IMR-90 (cell line): ENCODE measurements at regions not wholly inside any gene's neighbourhood (a gene's known extent, or its start where the extent isn't known, plus 50 kb on each side); places are given as distances from the start of the nearest gene placed in this dataset.

Experiments used
- ATAC-seq: fragments of 200-7000 bp; cut with Tn5 transposase; 2 replicates; pipeline ENCODE4 v1.9.1; 2020; ENCODE audit warnings: low read depth, mild to moderate bottlenecking, moderate library complexity
- BruUV-seq: library from RNA; stranded (reverse); fragments of 400-500 nt; replicated peaks from 2 replicates; lab custom pipeline; 2021; lab: Mats Ljungman, UMichigan
- CTCF ChIA-PET: fragments of 300-600 bp; formaldehyde crosslinking; extraction: SDS; loops from one replicate; lab custom pipeline; 2021; ENCODE audit warnings: antibody characterized with exemption; lab: Yijun Ruan, JAX
- POLR2A ChIA-PET: fragments of 300-600 bp; sonication (Branson Sonifier 250); formaldehyde crosslinking; loops from one replicate; lab custom pipeline; 2022; ENCODE audit warnings: antibody characterized with exemption; ENCODE audit not compliant: unreplicated experiment; lab: Charles Lee
- DNase-seq: peaks from one replicate; pipeline ENCODE4 v3.0.0; 2013
- H2AFZ ChIP-seq: replicated peaks from 2 replicates; pipeline ENCODE3; 2013; ENCODE audit warnings: low read length, mild to moderate bottlenecking; ENCODE audit not compliant: poor library complexity
- H2AK5ac ChIP-seq: 2 replicates; pipeline ENCODE4 v1.6.1; 2013; ENCODE audit warnings: low read depth, low read length, inconsistent platforms
- H2AK9ac ChIP-seq: replicated peaks from 2 replicates; pipeline ENCODE3; 2013; ENCODE audit warnings: mild to moderate bottlenecking, low read depth, low read length, moderate library complexity; ENCODE audit not compliant: poor library complexity
- H2BK120ac ChIP-seq: 2 replicates; pipeline ENCODE4 v1.6.1; 2013; ENCODE audit warnings: low read depth, low read length, inconsistent platforms
- H2BK15ac ChIP-seq: 3 replicates; pipeline ENCODE4 v1.6.1; 2013; ENCODE audit warnings: low read depth, low read length, inconsistent platforms
- H2BK20ac ChIP-seq: 2 replicates; pipeline ENCODE4 v1.6.1; 2013; ENCODE audit warnings: low read depth, mild to moderate bottlenecking, inconsistent platforms, low read length, moderate library complexity
- H2BK5ac ChIP-seq: 2 replicates; pipeline ENCODE4 v1.6.1; 2013; ENCODE audit warnings: mild to moderate bottlenecking, low read depth, low read length, inconsistent platforms; ENCODE audit not compliant: poor library complexity, severe bottlenecking
- H3K14ac ChIP-seq: replicated peaks from 2 replicates; pipeline ENCODE4 v1.6.1; 2013; ENCODE audit warnings: low read depth, low read length, inconsistent platforms
- H3K18ac ChIP-seq: 2 replicates; pipeline ENCODE4 v1.6.1; 2013; ENCODE audit warnings: low read depth, low read length, control low read depth
- H3K23ac ChIP-seq: 2 replicates; pipeline ENCODE4 v1.6.1; 2013; ENCODE audit warnings: low read depth, low read length, inconsistent platforms
- H3K27ac ChIP-seq: 2 replicates; pipeline ENCODE4 v1.5.1; 2013; ENCODE audit warnings: mild to moderate bottlenecking, control low read depth, low read length; ENCODE audit not compliant: insufficient read depth
- H3K27me3 ChIP-seq: 2 replicates; pipeline ENCODE4 v1.6.1; 2013; ENCODE audit warnings: low read length; ENCODE audit not compliant: control insufficient read depth, insufficient read depth
- H3K36me3 ChIP-seq: 2 replicates; pipeline ENCODE4 v1.6.1; 2013; ENCODE audit warnings: low read length, mixed read lengths; ENCODE audit not compliant: control insufficient read depth, insufficient read depth
- H3K4ac ChIP-seq: 2 replicates; pipeline ENCODE4 v1.6.1; 2013; ENCODE audit warnings: low read depth, low read length, inconsistent platforms
- H3K4me1 ChIP-seq: 2 replicates; pipeline ENCODE4 v1.6.1; 2013; ENCODE audit warnings: low read length, mixed read lengths; ENCODE audit not compliant: control insufficient read depth, insufficient read depth
- H3K4me2 ChIP-seq: 2 replicates; pipeline ENCODE4 v1.6.1; 2013; ENCODE audit warnings: low read depth, mild to moderate bottlenecking, control low read depth, low read length, moderate library complexity
- H3K4me3 ChIP-seq: 2 replicates; pipeline ENCODE4 v1.5.1; 2013; ENCODE audit warnings: low read depth, mild to moderate bottlenecking, control low read depth, low read length, moderate library complexity; ENCODE audit not compliant: insufficient read depth
- H3K56ac ChIP-seq: 2 replicates; pipeline ENCODE4 v1.6.1; 2013; ENCODE audit warnings: low read length, inconsistent platforms; ENCODE audit not compliant: insufficient read depth; ENCODE audit errors: extremely low read depth
- H3K79me1 ChIP-seq, 2 experiments: 2 replicates each; pipeline ENCODE4 v1.6.1; 2013; ENCODE audit warnings: low read length in 2 of 2, inconsistent platforms in 1 of 2, low read depth in 1 of 2
- H3K9ac ChIP-seq: 2 replicates; pipeline ENCODE4 v1.6.1; 2013; ENCODE audit warnings: low read depth, low read length, control low read depth
- H3K9me1 ChIP-seq: 2 replicates; pipeline ENCODE4 v1.6.1; 2013; ENCODE audit warnings: low read length, inconsistent platforms; ENCODE audit not compliant: insufficient read depth
- H3K9me3 ChIP-seq: 2 replicates; pipeline ENCODE4 v1.6.1; 2013; ENCODE audit warnings: low read length; ENCODE audit not compliant: control insufficient read depth, insufficient read depth
- H4K20me1 ChIP-seq: 2 replicates; pipeline ENCODE4 v1.6.1; 2013; ENCODE audit warnings: low read length, inconsistent platforms; ENCODE audit not compliant: insufficient read depth
- H4K5ac ChIP-seq: 2 replicates; pipeline ENCODE4 v1.6.1; 2013; ENCODE audit warnings: mild to moderate bottlenecking, low read depth, low read length, control low read depth
- H4K8ac ChIP-seq, 2 experiments: 2 replicates each; pipeline ENCODE4 v1.6.1; 2013; ENCODE audit warnings: low read depth in 2 of 2, low read length in 2 of 2, control low read depth in 1 of 2, inconsistent platforms in 1 of 2
- H4K91ac ChIP-seq: 2 replicates; pipeline ENCODE4 v1.6.1; 2013; ENCODE audit warnings: low read depth, low read length, inconsistent platforms; ENCODE audit not compliant: insufficient read depth
- RCOR1 ChIP-seq: IDR thresholded peaks from 2 replicates; pipeline ENCODE4 v1.6.1; 2012; ENCODE audit warnings: mild to moderate bottlenecking, low read length, improper control_type of control experiment; ENCODE audit not compliant: insufficient replicate concordance
- SMC3 ChIP-seq: fragments of 150-350 bp; IDR thresholded peaks from 2 replicates; pipeline ENCODE4 v1.6.1; 2016; ENCODE audit warnings: low read depth, mild to moderate bottlenecking, antibody characterized with exemption, low read length, moderate library complexity
- WGBS, 2 experiments: methylation state at CpG; one replicate each; pipeline versions ENCODE4 v1.1.5 to v1.1.7; 2013; ENCODE audit warnings: missing lambda C conversion rate in 2 of 2; ENCODE audit not compliant: insufficient read length in 1 of 2; ENCODE audit errors: extremely low coverage in 2 of 2; 5-methylcytosine and 5-hydroxymethylcytosine counted together
- dilution Hi-C: fragments of 300-500 bp; cut with HindIII; formaldehyde crosslinking; loops from one replicate; pipeline ENCODE4 v1.14.3; 2018; ENCODE audit warnings: low sequenced_read_pairs; ENCODE audit not compliant: unreplicated experiment
- in situ Hi-C: fragments of 300-500 bp; cut with MboI; formaldehyde crosslinking; loops from 3 replicates; pipeline ENCODE4 v1.14.3; 2019; ENCODE audit warnings: low sequenced_read_pairs, inconsistent platforms, mixed read lengths
- intact Hi-C: fragments of 100-400 bp; cut with micrococcal nuclease; formaldehyde crosslinking; loops from 2 replicates; pipeline ENCODE4 v1.10.0; 2022
- TF ChIP-seq, protein P1 (sequence below): conservative IDR thresholded peaks from 2 replicates; pipeline ENCODE4 v1.5.1; 2012; ENCODE audit warnings: mild to moderate bottlenecking, low read depth, low read length, improper control_type of control experiment

DNA sequence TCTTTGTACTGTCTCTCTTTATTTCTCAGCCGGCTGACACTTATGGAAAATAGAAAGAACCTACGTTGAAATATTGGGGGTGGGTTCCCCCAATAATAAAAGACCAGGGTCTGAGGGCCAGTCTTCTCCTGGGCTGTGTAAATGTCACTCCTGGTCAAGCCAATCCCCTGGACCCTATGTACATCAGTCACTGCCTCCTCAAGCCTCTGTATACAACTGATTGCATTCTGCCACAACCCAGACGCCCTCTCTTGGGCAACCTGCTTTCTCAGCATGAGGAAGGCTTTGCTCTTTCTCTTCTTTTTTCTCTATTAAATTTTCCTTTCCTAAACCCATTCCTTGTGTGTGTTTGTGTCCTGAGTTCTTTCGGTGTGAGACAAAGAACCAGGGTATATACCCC is 84.1 kb upstream of the SERBP1 start:
- Histone ChIP-seq H3K4me3 (no peak overlapping the region), H3K14ac (no peak overlapping the region), H2BK5ac (no peak overlapping the region), H2AK9ac (no peak overlapping the region), H4K20me1 (no peaks in the 10 kb centered on the region), H2BK120ac (no peak overlapping the region), H3K27me3 (peaks cover 3% of the 10 kb centered on the region; the same call in 1 of the 2 replicates), H3K9me3 (peaks cover 8% of the 10 kb centered on the region), H3K23ac (no peak overlapping the region), H2BK15ac (no peak overlapping the region), H4K8ac (no peak overlapping the region), H3K79me1 (no peaks in the 10 kb centered on the region), H2AK5ac (no peak overlapping the region), H3K36me3 (no peaks in the 10 kb centered on the region), H3K56ac (no peak overlapping the region; the same call in 1 of the 2 replicates), H3K4me1 (no peaks in the 10 kb centered on the region), H3K4me2 (no peak overlapping the region), H2AFZ (no peak overlapping the region), H3K27ac (no peak overlapping the region), H3K4ac (no peak overlapping the region), H3K18ac (no peak overlapping the region), H3K9me1 (no peaks in the 10 kb centered on the region), H2BK20ac (no peak overlapping the region), H4K5ac (no peak overlapping the region), H4K91ac (no peak overlapping the region), H3K9ac (no peak overlapping the region)
- ChIA-PET CTCF (no interaction called here), POLR2A (no interaction called here)
- WGBS, 2 experiments = no CpG with 5 or more reads among the region's 4 CpGs
- in situ Hi-C loops = no loop called here
- intact Hi-C loops = no loop called here
- TF ChIP-seq, protein P1, sequence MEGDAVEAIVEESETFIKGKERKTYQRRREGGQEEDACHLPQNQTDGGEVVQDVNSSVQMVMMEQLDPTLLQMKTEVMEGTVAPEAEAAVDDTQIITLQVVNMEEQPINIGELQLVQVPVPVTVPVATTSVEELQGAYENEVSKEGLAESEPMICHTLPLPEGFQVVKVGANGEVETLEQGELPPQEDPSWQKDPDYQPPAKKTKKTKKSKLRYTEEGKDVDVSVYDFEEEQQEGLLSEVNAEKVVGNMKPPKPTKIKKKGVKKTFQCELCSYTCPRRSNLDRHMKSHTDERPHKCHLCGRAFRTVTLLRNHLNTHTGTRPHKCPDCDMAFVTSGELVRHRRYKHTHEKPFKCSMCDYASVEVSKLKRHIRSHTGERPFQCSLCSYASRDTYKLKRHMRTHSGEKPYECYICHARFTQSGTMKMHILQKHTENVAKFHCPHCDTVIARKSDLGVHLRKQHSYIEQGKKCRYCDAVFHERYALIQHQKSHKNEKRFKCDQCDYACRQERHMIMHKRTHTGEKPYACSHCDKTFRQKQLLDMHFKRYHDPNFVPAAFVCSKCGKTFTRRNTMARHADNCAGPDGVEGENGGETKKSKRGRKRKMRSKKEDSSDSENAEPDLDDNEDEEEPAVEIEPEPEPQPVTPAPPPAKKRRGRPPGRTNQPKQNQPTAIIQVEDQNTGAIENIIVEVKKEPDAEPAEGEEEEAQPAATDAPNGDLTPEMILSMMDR = no peak
- no peak for TF ChIP-seq SMC3
- TF ChIP-seq RCOR1 = no peak
- DNase-seq = no peak
- no peak for ATAC-seq
- dilution Hi-C loops = no loop called here
- BruUV-seq = no TSS peak
